Effector memory CD4-positive, alpha-beta T cell (primary cell): ENCODE measurements at regions not wholly inside any gene's neighbourhood (a gene's known extent, or its start where the extent isn't known, plus 50 kb on each side); places are given as distances from the start of the nearest gene placed in this dataset.
"Not testable (repeated sequence)": the region's sequence is repeated elsewhere in the genome, so short reads cannot be mapped to it uniquely, and the experiment has no call there.

Experiments
- DNase-seq, 3 donors: peaks; one replicate each; pipeline ENCODE4 v3.0.0-alpha.2; 2020
- H3K27ac ChIP-seq: 2 replicates; pipeline ENCODE4 v1.7.0; 2013; ENCODE audit warnings: mild to moderate bottlenecking, low read length, moderate library complexity; ENCODE audit not compliant: insufficient read depth, poor library complexity, severe bottlenecking
- H3K27me3 ChIP-seq: replicated peaks from 2 replicates; pipeline ENCODE4 v1.7.0; 2013; ENCODE audit warnings: mild to moderate bottlenecking, low read length; ENCODE audit not compliant: insufficient read depth, control insufficient read depth, poor library complexity, severe bottlenecking
- H3K36me3 ChIP-seq: 2 replicates; pipeline ENCODE4 v1.7.0; 2013; ENCODE audit warnings: mild to moderate bottlenecking, low read length, moderate library complexity; ENCODE audit not compliant: control insufficient read depth, insufficient read depth
- H3K4me1 ChIP-seq: 2 replicates; pipeline ENCODE4 v1.7.0; 2013; ENCODE audit warnings: low read length, mild to moderate bottlenecking; ENCODE audit not compliant: control insufficient read depth, insufficient read depth, poor library complexity, severe bottlenecking
- H3K4me3 ChIP-seq: 2 replicates; pipeline ENCODE4 v1.7.0; 2013; ENCODE audit warnings: low read length, low read depth, mild to moderate bottlenecking; ENCODE audit not compliant: insufficient read depth, poor library complexity, severe bottlenecking
- H3K9me3 ChIP-seq: 2 replicates; pipeline ENCODE4 v1.7.0; 2013; ENCODE audit warnings: mild to moderate bottlenecking, low read length, moderate library complexity; ENCODE audit not compliant: control insufficient read depth

DNA sequence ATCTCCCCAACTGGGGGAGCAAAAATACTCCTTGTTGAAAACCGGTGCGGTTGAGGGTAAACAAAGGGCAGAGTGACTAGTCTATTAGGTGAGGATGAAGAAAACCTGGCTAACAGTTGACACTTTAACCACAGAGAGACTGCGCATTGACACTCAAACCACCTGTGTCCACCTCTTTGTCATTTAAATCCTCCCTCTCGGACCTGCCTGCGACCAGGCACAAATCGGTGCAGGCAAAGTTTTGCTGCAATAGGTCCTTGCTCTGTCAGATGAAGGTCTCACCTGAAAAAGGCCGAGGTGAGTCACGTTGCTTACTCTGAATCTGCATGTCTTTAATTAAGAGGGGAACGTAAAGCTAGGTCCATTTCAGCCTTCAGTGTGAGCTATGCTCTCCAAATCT, 494.1 kb upstream of the DPPA4 start:
- no peak for DNase-seq
- Histone ChIP-seq H3K36me3 (no peaks in the 10 kb centered on the region), H3K27ac (no peak overlapping the region), H3K9me3 (no peaks in the 10 kb centered on the region), H3K4me3 (no peak overlapping the region), H3K4me1 (no peaks in the 10 kb centered on the region), H3K27me3 (no peaks in the 10 kb centered on the region)

DNA sequence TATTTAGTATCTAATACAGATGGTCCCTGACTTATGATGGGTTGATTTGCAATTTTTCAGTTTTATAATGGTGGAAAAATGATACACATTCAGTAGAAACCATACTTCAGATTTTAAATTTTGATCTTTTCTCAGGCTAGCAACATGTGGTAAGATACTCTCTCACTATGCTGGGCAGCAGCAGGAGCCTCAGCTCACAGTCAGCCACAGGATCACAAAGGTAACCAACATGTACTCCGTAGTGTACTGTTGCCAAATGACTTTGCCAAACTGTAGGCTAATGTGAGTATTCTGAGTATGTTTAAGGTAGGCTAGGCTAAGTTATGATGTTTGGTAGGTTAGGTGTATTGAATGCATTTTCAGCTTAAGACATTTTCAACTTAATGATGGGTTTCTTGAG, 498.6 kb upstream of the DPPA4 start:
- Histone ChIP-seq H3K4me1 (no peaks in the 10 kb centered on the region), H3K27ac (no peak overlapping the region), H3K27me3 (no peaks in the 10 kb centered on the region), H3K4me3 (no peak overlapping the region), H3K36me3 (no peaks in the 10 kb centered on the region), H3K9me3 (no peaks in the 10 kb centered on the region)
- DNase-seq, result no peak

DNA sequence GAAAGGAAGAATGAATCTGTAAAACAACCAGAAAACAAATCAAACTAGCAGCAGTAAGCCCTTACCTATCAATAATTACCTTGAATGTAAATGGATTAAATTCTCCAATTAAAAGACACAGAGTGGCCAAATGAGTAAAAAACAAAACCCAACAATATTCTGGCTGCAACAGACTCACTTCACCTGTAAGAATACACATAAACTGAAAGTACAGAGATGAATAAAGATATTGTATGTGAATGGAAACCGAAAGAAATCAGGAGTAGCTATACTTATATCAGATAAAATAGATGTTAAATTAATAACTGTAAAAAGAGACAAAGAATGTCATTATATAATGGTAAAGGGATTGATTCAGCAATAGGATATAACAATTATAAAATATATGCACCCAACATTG, 514.5 kb upstream of the DPPA4 start:
- no peak for DNase-seq
- peak overlapping the region; percentile 14 for H3K4me3 ChIP-seq
- no peaks in the 10 kb centered on the region for H3K27me3 ChIP-seq
- peaks cover 10% of the 10 kb centered on the region for H3K9me3 ChIP-seq
- no peak overlapping the region for H3K27ac ChIP-seq
- H3K36me3 ChIP-seq, result no peaks in the 10 kb centered on the region
- H3K4me1 ChIP-seq, result no peaks in the 10 kb centered on the region

DNA sequence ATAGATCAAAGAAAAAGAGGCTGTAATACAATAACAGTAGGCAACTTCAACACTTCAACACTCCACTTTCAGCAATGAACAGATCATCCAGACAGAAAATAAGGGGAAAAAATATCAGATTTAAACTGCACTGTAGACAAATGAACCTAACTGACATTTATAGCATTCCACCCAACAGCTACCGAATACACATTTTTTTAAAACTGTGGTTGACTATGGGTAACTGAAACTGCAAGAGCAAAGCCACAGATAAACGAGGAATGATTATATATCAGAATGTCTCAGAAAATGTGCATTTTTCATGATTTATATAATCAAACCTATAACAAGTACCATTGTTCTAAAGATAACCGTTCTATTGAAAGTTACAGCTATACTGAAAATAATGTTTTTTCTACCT, 514.9 kb upstream of the DPPA4 start:
- Histone ChIP-seq H3K27ac (no peak overlapping the region), H3K4me3 (peak overlapping the region; percentile 14), H3K9me3 (peaks cover 10% of the 10 kb centered on the region), H3K4me1 (no peaks in the 10 kb centered on the region), H3K27me3 (no peaks in the 10 kb centered on the region), H3K36me3 (no peaks in the 10 kb centered on the region)
- DNase-seq, result no peak

DNA sequence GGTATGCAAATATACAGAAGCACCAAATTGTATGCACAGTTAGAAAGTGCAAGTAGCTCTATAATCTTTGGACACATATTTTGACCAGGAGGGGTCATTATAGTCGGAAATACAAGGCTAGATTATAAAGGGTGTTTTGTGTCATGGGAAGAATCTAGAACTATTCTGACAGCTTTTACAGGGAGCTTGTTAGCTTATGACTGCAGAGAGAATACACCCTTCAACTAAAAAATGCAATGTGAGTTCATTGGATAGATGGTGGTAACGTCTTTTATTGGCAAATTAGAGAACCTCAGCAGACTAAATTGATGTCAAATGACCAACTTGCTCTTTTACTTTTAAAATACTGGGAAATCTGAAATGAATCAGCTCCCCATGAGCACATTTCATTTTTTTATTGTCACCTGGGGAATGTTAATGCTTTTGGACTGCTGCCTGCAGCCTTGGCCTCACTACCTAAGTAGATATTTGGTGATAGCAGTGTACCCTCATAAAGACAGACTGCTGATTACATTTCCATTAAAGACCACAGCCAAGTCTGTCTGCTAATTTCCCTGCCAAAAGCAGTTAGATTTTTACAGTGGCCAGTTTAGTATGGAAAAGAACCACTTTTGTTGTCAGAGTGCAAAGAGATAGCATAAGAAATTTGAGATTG, 515.9 kb upstream of the DPPA4 start:
- no peaks in the 10 kb centered on the region for H3K27me3 ChIP-seq
- DNase-seq, result no peak
- H3K4me3 ChIP-seq, result no peak overlapping the region
- H3K4me1 ChIP-seq, result no peaks in the 10 kb centered on the region
- H3K27ac ChIP-seq, result no peak overlapping the region
- peaks cover 10% of the 10 kb centered on the region for H3K9me3 ChIP-seq
- no peaks in the 10 kb centered on the region for H3K36me3 ChIP-seq

DNA sequence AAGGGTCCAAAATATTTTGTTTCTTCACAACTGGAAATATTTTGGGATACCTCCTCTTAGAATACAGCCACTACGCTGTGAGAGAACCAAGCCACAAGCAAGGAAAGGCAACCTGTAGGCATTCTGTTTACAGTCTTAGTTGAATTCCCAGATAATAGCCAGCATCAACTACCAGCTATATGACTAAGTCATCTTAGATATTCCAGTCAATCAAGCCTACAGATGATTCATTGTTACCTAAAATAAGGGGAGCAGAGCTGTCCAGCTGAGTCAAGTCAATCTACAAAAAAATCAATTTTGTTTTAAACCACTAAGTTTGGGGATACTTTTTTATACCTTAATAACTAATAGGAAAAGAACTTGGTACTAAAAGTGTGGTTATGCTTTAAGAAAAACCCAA, 526.4 kb upstream of the DPPA4 start:
- H3K4me1 ChIP-seq, result no peaks in the 10 kb centered on the region
- no peaks in the 10 kb centered on the region for H3K9me3 ChIP-seq
- H3K4me3 ChIP-seq, result no peak overlapping the region
- no peaks in the 10 kb centered on the region for H3K27me3 ChIP-seq
- H3K36me3 ChIP-seq, result no peaks in the 10 kb centered on the region
- H3K27ac ChIP-seq, result no peak overlapping the region
- no peak for DNase-seq

DNA sequence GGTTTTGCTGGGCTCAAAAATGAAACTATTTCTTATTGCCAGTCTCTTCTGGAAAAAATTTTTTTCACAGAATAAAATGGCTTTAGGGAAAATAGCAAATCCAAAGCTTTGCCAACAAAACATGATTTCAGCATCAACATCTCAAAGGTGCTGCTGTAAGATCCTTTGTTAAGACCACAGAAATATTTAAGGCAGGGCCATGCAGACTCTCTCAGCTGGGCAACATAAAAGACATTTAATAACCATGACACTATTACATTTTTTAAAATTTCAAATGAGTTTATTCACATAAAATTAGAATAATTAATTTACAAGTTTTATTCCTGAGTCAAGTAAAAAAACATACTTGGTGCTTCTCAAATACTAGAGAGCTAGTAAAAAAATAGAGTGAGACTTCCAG, 527.1 kb upstream of the DPPA4 start:
- no peaks in the 10 kb centered on the region for H3K9me3 ChIP-seq
- DNase-seq, result no peak
- no peaks in the 10 kb centered on the region for H3K4me1 ChIP-seq
- no peak overlapping the region for H3K4me3 ChIP-seq
- no peaks in the 10 kb centered on the region for H3K36me3 ChIP-seq
- no peak overlapping the region for H3K27ac ChIP-seq
- H3K27me3 ChIP-seq, result no peaks in the 10 kb centered on the region

DNA sequence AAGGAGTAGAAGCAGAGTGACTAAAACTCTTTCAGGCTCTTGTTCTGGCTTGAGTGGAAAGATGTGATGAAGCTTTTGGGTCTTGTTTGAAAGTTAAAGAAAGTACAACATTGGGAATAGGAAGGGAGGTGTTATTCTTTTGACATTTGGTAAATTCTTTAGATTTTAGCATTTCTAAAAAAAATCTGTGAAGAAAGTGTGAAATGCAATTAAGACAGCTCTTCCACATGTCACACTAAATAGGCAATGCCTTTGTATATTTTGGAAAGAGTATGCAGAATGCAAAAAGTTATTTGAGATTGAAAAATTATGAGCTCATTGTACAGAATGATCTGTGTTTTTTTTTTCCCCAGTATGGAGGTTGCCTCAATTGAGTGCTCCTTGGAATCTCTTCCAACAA, 532.2 kb upstream of the DPPA4 start:
- no peak for DNase-seq
- Histone ChIP-seq H3K9me3 (no peaks in the 10 kb centered on the region), H3K27me3 (no peaks in the 10 kb centered on the region), H3K4me1 (no peaks in the 10 kb centered on the region), H3K4me3 (no peak overlapping the region), H3K36me3 (no peaks in the 10 kb centered on the region), H3K27ac (no peak overlapping the region)

DNA sequence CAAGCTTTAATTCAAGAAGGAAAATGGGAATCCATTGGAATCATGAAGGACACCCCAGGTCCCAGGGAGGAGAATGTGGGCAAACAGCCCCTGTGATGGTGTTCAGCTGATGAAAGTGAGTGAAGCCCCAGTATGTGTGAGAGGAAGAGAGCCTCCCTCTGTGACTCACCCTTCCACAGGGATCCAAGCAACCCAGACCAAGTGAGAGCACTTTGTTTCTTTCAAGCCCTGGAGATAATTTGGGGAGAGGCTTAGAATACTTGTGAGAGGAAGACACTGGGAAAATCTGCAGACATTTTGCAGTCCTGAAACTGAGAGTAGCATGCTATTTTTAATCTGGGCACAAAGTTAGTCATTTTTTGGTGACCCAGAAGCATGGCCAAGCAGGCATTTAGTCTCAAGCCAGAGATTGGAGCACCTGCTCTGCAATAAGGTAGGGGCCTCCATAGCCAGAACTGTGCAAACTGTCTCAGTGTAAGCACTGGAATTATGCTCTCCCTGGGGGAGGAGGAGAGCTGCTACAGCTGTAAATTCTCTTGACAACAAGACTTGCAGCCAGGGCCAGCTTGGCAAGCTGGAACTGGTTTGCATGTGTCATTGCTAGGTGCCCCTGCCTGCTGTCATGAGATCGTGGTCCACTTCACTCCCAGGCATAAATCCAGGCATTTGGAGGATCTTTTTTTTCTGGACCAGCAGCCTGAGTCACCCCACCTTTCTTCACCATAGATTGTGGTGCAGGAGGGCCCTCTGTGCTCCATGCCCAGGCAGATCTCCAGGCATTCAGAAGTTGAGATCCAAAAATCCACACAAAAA, 537.8 kb upstream of the DPPA4 start:
- no peaks in the 10 kb centered on the region for H3K4me1 ChIP-seq
- no peaks in the 10 kb centered on the region for H3K9me3 ChIP-seq
- H3K27me3 ChIP-seq, result no peaks in the 10 kb centered on the region
- H3K4me3 ChIP-seq, result no peak overlapping the region
- no peak for DNase-seq
- H3K27ac ChIP-seq, result no peak overlapping the region
- H3K36me3 ChIP-seq, result no peaks in the 10 kb centered on the region

DNA sequence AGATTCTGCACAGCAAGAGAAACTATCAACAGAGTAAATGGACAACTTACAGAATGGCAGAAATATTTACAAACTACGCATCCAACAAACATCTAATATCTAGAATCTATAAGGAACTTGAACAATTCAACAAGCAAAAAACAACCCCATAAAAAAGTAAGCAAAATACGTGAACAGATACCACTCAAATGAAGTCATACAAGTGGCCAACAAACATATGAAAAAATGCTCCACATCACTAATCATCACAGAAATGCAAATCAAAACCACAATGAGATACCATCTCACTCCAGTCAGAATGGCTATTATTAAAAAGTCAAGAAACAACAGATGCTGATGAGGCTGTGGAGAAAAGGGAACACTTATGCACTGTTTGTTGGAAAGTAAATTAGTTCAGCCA, 540.3 kb upstream of the DPPA4 start:
- DNase-seq, H3K4me1 ChIP-seq, H3K27me3 ChIP-seq: not testable (repeated sequence)

More for the DNA sequence above, 540.3 kb upstream of the DPPA4 start:
- not testable (repeated sequence) for H3K27ac ChIP-seq, H3K9me3 ChIP-seq, H3K4me3 ChIP-seq, H3K36me3 ChIP-seq
